OCI-LY1 (cell line): ENCODE measurements at regions not wholly inside any gene's neighbourhood (a gene's known extent, or its start where the extent isn't known, plus 50 kb on each side); places are given as distances from the start of the nearest gene placed in this dataset.

Experiments used
- EZH2 ChIP-seq: fragments of 200-600 bp; sonication (generic), shearing (Covaris generic); IDR thresholded peaks from 2 replicates; pipeline ENCODE4 v1.8.0; 2017; ENCODE audit warnings: borderline replicate concordance, mixed run types, mild to moderate bottlenecking, antibody characterized with exemption, low read length, moderate library complexity, mixed read lengths
- TF ChIP-seq, protein P1 (sequence below): fragments of 200-600 bp; sonication (generic), shearing (Covaris generic); IDR thresholded peaks from 2 replicates; pipeline ENCODE4 v1.5.1; 2017; ENCODE audit warnings: mild to moderate bottlenecking, antibody characterized with exemption, low read length, moderate library complexity, mixed read lengths

DNA sequence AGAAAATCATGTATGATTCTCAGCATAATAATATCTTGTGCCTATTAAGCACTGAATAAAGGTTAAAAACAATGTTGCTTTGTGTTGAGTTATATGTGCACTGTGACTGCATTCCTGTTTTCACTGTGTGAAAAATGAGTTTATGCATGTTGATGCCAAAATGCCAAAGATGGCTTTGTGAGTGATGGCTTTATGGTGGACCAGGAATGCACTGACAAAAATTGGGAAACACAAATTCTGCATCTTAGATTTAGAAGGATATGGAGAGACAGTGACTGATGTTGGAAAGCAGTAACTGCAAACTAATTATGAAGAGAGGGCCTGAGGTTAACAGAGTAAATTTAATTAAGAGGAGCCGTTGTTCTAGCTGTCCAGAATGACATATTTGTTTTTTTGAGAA is 440.4 kb downstream of the KIF20B start:
- TF ChIP-seq, protein P1, sequence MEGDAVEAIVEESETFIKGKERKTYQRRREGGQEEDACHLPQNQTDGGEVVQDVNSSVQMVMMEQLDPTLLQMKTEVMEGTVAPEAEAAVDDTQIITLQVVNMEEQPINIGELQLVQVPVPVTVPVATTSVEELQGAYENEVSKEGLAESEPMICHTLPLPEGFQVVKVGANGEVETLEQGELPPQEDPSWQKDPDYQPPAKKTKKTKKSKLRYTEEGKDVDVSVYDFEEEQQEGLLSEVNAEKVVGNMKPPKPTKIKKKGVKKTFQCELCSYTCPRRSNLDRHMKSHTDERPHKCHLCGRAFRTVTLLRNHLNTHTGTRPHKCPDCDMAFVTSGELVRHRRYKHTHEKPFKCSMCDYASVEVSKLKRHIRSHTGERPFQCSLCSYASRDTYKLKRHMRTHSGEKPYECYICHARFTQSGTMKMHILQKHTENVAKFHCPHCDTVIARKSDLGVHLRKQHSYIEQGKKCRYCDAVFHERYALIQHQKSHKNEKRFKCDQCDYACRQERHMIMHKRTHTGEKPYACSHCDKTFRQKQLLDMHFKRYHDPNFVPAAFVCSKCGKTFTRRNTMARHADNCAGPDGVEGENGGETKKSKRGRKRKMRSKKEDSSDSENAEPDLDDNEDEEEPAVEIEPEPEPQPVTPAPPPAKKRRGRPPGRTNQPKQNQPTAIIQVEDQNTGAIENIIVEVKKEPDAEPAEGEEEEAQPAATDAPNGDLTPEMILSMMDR = no peak
- TF ChIP-seq EZH2 = no peak
